ENCODE measurements at regions not wholly inside any gene's neighbourhood (a gene's known extent, or its start where the extent isn't known, plus 50 kb on each side); places are given as distances from the start of the nearest gene placed in this dataset.

DNA sequence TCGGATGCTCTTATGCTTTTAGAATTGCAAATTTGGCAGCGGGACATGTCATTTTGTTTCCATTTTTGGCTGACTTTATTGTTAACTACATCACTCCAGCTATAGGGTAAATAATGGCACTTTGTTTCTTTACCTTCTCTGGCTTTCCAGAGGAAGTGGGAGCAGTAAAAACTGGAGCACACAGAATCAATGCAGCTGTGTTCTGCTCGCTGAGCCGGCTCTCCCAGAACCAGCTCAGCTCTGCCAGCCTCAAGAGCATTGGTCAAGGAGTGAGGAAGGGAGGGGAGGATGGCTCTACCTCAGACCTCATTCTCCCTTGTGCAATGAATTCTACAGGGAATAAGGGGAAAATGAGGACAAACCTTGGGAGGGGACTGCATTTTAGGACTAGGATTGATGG is 50.5 kb upstream of the SPATA13 start:
- FAIRE-seq = no peak

More for the DNA sequence above, 50.5 kb upstream of the SPATA13 start:
- no peaks in the 10 kb centered on the region for H3K36me3 ChIP-seq (ENCODE audit: control insufficient read depth in 2 of 2, extremely low read depth in 1 of 2, insufficient read depth in 2 of 2, low read length in 2 of 2)
- H3K9me1 ChIP-seq (ENCODE audit: control insufficient read depth, extremely low read depth, insufficient read depth, low read length) = no peaks in the 10 kb centered on the region
- no peaks in the 10 kb centered on the region for H3K9me3 ChIP-seq (ENCODE audit: control insufficient read depth, low read depth, low read length)
- H3K27ac ChIP-seq (ENCODE audit: control insufficient read depth, insufficient read depth, low read length) = no peak overlapping the region
- dilution Hi-C loops (cut with MboI; ENCODE audit: extremely low pct_ligation_motif_present, low sequenced_read_pairs) = no loop called here
- no peaks in the 10 kb centered on the region for H3K79me2 ChIP-seq (ENCODE audit: control insufficient read depth, insufficient read depth, low read length)
- H3K4me1 ChIP-seq (ENCODE audit: control insufficient read depth, extremely low read depth, insufficient read depth, low read length) = no peaks in the 10 kb centered on the region
- TF ChIP-seq, protein P1, sequence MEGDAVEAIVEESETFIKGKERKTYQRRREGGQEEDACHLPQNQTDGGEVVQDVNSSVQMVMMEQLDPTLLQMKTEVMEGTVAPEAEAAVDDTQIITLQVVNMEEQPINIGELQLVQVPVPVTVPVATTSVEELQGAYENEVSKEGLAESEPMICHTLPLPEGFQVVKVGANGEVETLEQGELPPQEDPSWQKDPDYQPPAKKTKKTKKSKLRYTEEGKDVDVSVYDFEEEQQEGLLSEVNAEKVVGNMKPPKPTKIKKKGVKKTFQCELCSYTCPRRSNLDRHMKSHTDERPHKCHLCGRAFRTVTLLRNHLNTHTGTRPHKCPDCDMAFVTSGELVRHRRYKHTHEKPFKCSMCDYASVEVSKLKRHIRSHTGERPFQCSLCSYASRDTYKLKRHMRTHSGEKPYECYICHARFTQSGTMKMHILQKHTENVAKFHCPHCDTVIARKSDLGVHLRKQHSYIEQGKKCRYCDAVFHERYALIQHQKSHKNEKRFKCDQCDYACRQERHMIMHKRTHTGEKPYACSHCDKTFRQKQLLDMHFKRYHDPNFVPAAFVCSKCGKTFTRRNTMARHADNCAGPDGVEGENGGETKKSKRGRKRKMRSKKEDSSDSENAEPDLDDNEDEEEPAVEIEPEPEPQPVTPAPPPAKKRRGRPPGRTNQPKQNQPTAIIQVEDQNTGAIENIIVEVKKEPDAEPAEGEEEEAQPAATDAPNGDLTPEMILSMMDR (optimal IDR thresholded peaks at IDR 0.05 in 1 of 3, IDR thresholded peaks at IDR 0.05 in 1 of 3, conservative IDR thresholded peaks at IDR 0.05 in 1 of 3; ENCODE audit: extremely low read depth in 1 of 3, insufficient read depth in 2 of 3, low read length in 3 of 3) = no peak
- no peak for TF ChIP-seq EZH2 (IDR thresholded peaks at IDR 0.05; ENCODE audit: low read length)
- no peak overlapping the region for H3K4me2 ChIP-seq (ENCODE audit: control insufficient read depth, extremely low read depth, insufficient read depth, low read depth, low read length)
- H3K27me3 ChIP-seq (ENCODE audit: control insufficient read depth, extremely low read depth, insufficient read depth, low read length) = peaks cover 4% of the 10 kb centered on the region
- no peak for DNase-seq (ENCODE audit: low read depth, low spot score)
- no peak overlapping the region for H2AFZ ChIP-seq (ENCODE audit: control insufficient read depth, low read length)
- H3K9ac ChIP-seq (ENCODE audit: control insufficient read depth, extremely low read depth, insufficient read depth, low read length) = no peak overlapping the region
- no peak overlapping the region for H3K4me3 ChIP-seq (ENCODE audit: control insufficient read depth in 2 of 3, extremely low read depth in 1 of 3, insufficient read depth in 2 of 3, low read depth in 1 of 3, low read length in 3 of 3)
- no peaks in the 10 kb centered on the region for H4K20me1 ChIP-seq (ENCODE audit: control insufficient read depth, extremely low read depth, insufficient read depth, low read length)
